Left lung (tissue), 4 donors: ENCODE measurements at regions not wholly inside any gene's neighbourhood (a gene's known extent, or its start where the extent isn't known, plus 50 kb on each side); places are given as distances from the start of the nearest gene placed in this dataset.

ENCODE experiments used
- ATAC-seq: fragments of 200-7000 bp; cut with Tn5 transposase; one replicate; pipeline ENCODE4 v1.9.1; 2020; ENCODE audit warnings: moderate library complexity
- DNase-seq, 4 donors: peaks; one replicate each; pipeline ENCODE4 v3.0.0-alpha.2; 2013 to 2020
- H3K27ac ChIP-seq, 2 donors: fragments of 200-600 bp; sonication (generic) in 1 of 2; one replicate each; pipeline versions ENCODE4 v1.5.0 to v1.8.0; 2020 to 2021
- H3K27me3 ChIP-seq, 2 donors: fragments of 200-600 bp; sonication (generic) in 1 of 2; one replicate each; pipeline versions ENCODE4 v1.5.0 to v1.8.0; 2020 to 2021
- H3K36me3 ChIP-seq, 2 donors: fragments of 200-600 bp; sonication (generic) in 1 of 2; one replicate each; pipeline versions ENCODE4 v1.5.0 to v1.8.0; 2020 to 2021
- H3K4me1 ChIP-seq, 2 donors: fragments of 200-600 bp; one replicate each; pipeline ENCODE4 v1.8.0; 2021
- H3K4me3 ChIP-seq, 2 donors: fragments of 200-600 bp; sonication (generic) in 1 of 2; one replicate each; pipeline versions ENCODE4 v1.5.0 to v1.8.0; 2020 to 2021; ENCODE audit warnings: mild to moderate bottlenecking in 1 of 2
- H3K9me3 ChIP-seq, 2 donors: fragments of 200-600 bp; sonication (generic) in 1 of 2; one replicate each; pipeline versions ENCODE4 v1.5.0 to v1.8.0; 2020 to 2021
- intact Hi-C, 2 donors: fragments of 100-400 bp; cut with DNase I; formaldehyde crosslinking; loops; one replicate each; pipeline versions ENCODE4 v1.11.2 to v1.14.2; 2022
- TF ChIP-seq, protein P1 (sequence below), 2 donors: fragments of 200-600 bp; sonication (generic) in 1 of 2; IDR thresholded peaks; one replicate each; pipeline versions ENCODE4 v1.5.0 to v1.8.0; 2021; ENCODE audit warnings: antibody characterized with exemption in 2 of 2
- donor health status: DM: no; HTN: yes; CAD: no.
- donor health status: DM: no; HTN: no; CAD: no.

DNA sequence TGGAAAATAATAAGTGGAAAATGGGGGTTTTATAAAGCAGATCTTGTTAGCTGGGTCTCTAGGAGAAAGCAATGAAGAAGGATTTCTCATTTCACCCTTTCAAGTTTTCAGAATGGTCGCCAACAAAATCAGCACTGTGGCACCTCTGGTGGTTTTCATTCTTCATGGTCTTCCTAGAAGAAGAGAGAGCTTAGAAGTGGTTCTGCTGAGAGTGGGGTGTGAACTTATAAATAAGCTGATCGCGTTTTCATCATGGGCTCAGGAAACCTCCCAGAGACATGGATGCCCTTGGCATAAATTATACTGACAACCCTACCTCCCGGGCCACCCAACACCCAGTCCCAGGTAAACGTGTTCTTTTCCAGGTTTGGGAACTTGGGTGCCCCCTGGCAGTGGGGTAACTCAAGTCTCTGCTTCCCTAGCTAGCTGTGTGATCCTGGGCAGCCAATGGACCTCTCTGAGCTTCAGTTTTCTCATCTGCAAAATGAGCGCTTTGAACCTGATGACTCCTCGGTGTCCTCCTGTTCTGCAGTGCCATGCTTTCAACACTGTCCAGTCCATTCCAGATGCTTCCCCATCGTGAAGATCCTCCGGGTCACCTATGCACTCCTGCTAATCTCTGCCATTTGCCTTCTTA is 72.6 kb upstream of the GRAMD1B start:
- ATAC-seq (no peak), DNase-seq (no peak)
- intact Hi-C loops: no loop called here
- Histone ChIP-seq H3K9me3 (no peaks in the 10 kb centered on the region), H3K27ac (no peak overlapping the region), H3K4me1 (no peaks in the 10 kb centered on the region), H3K27me3 (peaks cover 22 to 64% of the 10 kb centered on the region in 2 donors), H3K36me3 (no peaks in the 10 kb centered on the region), H3K4me3 (no peak overlapping the region)
- TF ChIP-seq, protein P1, sequence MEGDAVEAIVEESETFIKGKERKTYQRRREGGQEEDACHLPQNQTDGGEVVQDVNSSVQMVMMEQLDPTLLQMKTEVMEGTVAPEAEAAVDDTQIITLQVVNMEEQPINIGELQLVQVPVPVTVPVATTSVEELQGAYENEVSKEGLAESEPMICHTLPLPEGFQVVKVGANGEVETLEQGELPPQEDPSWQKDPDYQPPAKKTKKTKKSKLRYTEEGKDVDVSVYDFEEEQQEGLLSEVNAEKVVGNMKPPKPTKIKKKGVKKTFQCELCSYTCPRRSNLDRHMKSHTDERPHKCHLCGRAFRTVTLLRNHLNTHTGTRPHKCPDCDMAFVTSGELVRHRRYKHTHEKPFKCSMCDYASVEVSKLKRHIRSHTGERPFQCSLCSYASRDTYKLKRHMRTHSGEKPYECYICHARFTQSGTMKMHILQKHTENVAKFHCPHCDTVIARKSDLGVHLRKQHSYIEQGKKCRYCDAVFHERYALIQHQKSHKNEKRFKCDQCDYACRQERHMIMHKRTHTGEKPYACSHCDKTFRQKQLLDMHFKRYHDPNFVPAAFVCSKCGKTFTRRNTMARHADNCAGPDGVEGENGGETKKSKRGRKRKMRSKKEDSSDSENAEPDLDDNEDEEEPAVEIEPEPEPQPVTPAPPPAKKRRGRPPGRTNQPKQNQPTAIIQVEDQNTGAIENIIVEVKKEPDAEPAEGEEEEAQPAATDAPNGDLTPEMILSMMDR (IDR thresholded peaks at IDR 0.05): no peak

DNA sequence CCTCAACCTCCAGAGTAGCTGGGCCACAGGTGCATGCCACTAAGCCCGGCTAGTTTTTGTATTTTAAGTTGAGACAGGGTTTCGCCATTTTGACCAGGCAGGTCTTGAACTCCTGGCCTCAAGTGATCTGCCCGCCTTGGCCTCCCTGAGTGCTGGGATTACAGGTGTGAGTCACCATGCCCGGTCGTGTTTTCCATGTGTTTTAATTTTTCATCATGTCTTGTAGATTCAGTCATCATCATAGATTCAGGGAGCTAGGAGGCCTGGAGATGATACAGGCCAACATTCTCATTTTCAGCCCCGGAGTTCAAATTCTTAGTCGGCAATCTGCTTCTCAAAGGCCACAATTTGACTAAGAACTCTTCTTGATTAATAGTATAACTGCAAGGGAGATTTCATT is 73.5 kb upstream of the GRAMD1B start:
- no peaks in the 10 kb centered on the region for H3K9me3 ChIP-seq
- TF ChIP-seq, protein P1 (IDR thresholded peaks at IDR 0.05): no peak
- no peak overlapping the region for H3K27ac ChIP-seq
- H3K4me1 ChIP-seq: no peaks in the 10 kb centered on the region
- no peak overlapping the region for H3K4me3 ChIP-seq
- no peaks in the 10 kb centered on the region for H3K36me3 ChIP-seq
- no peak for DNase-seq
- intact Hi-C loops: no loop called here
- H3K27me3 ChIP-seq: peaks cover 22 to 55% of the 10 kb centered on the region in 2 donors
- ATAC-seq: no peak

DNA sequence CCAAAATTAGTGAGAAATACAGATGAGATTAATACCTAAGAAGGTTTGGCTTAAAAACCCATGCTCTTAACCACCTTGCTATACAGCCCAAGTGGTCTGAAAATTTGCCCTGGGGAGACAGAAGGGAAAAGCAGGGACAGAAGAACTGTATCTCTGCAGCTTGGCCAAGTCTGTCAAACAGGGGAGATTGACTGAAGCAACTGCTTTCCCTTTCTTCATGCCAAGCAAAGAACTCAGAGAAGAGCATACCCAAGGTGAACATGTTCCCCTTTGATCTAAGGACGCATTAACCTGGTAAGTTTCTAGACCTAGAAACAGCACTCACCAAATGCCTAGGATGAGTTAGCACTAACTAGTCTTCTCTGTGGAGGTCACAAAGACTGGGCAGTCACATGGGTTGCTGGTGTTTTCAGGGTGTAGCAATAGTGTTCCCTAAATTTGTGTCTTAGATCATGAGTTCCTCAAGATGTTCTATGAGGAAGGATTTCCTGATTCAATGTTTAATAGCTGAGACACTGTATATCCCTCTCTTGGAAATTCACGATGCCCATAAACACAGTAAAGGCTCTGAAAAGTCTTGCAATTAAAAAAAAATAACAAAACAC is 75.6 kb upstream of the GRAMD1B start:
- Histone ChIP-seq H3K27me3 (peaks cover 22 to 39% of the 10 kb centered on the region in 2 donors), H3K4me3 (no peak overlapping the region), H3K36me3 (no peaks in the 10 kb centered on the region), H3K27ac (no peak overlapping the region), H3K9me3 (no peaks in the 10 kb centered on the region), H3K4me1 (no peaks in the 10 kb centered on the region)
- ATAC-seq (no peak), DNase-seq (no peak)
- intact Hi-C loops: no loop called here
- TF ChIP-seq, protein P1 (IDR thresholded peaks at IDR 0.05): no peak

DNA sequence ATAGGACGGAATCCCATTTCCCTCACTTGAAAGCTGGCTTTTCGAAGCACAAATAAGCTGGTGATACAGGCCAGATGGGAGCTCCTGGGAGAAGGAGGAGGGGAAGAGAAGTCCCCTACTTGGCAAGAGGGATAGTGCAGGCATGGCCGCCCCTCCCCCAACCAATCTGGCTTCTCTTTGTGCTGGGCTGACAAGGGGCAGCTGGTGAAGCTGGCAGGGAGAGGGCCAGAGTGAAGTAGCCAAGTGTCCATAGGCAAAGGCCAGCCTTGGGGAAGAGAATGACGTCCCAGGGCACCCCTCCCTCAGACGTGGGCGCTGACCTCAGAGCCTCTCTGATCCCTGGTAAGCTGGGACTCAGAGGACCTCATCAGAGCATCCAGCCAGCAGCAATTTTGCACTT is 78.7 kb upstream of the GRAMD1B start:
- no peaks in the 10 kb centered on the region for H3K9me3 ChIP-seq
- H3K27me3 ChIP-seq: peaks cover 0 to 8% of the 10 kb centered on the region in 2 donors
- ATAC-seq (peak; percentile 19), DNase-seq (peak in 2 of 4 donors; percentile 80 to 88)
- no peaks in the 10 kb centered on the region for H3K4me1 ChIP-seq
- intact Hi-C loops: no loop called here
- TF ChIP-seq, protein P1 (IDR thresholded peaks at IDR 0.05): no peak
- no peak overlapping the region for H3K4me3 ChIP-seq
- H3K36me3 ChIP-seq: no peaks in the 10 kb centered on the region
- H3K27ac ChIP-seq: no peak overlapping the region

DNA sequence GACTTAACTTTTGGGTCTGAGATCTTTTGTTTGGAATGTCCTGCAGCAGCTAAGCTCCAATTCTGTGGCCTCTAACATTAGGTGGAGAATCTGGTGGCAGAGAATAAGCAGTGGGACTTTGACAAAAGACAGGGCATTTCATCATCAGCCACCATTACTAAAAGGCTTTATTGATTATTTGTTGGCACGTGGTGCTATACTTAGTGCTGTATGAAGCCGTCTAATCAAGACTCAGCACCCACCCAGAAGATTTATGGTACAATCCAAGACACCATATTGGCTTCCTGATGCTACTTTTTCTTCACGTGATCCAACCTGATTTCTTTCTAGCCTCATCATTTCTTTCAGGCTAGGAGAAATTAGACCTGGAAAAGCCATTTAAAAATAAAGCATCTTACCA is 80.7 kb upstream of the GRAMD1B start:
- no peak for DNase-seq
- no peak for ATAC-seq
- H3K36me3 ChIP-seq: no peaks in the 10 kb centered on the region
- TF ChIP-seq, protein P1 (IDR thresholded peaks at IDR 0.05): no peak
- no peaks in the 10 kb centered on the region for H3K27me3 ChIP-seq
- H3K27ac ChIP-seq: no peak overlapping the region
- H3K9me3 ChIP-seq: no peaks in the 10 kb centered on the region
- intact Hi-C loops: no loop called here
- no peaks in the 10 kb centered on the region for H3K4me1 ChIP-seq
- H3K4me3 ChIP-seq: no peak overlapping the region
